Left cardiac atrium (tissue), 4 donors: ENCODE measurements at regions not wholly inside any gene's neighbourhood (a gene's known extent, or its start where the extent isn't known, plus 50 kb on each side); places are given as distances from the start of the nearest gene placed in this dataset.

ENCODE experiments used
- ATAC-seq, 2 donors: fragments of 200-7000 bp; cut with Tn5 transposase; one replicate each; pipeline ENCODE4 v1.9.1; 2020; ENCODE audit warnings: mild to moderate bottlenecking in 2 of 2, moderate library complexity in 2 of 2
- DNase-seq: peaks from one replicate; pipeline ENCODE4 v3.0.0-alpha.2; 2020
- intact Hi-C, 2 donors: fragments of 100-400 bp; cut with DNase I; formaldehyde crosslinking; loops; one replicate each; pipeline versions ENCODE4 v1.14.1 to v1.15.1; 2022 to 2023
- donor health status: DM: no; HTN: yes; CAD: no.
- donor health status: DM: no; HTN: yes; CAD: no; lungs with severe emphysema.
- donor health status: DM: yes; HTN: yes; CAD: no.
- donor health status: Dilated cardiomyopathy.

DNA sequence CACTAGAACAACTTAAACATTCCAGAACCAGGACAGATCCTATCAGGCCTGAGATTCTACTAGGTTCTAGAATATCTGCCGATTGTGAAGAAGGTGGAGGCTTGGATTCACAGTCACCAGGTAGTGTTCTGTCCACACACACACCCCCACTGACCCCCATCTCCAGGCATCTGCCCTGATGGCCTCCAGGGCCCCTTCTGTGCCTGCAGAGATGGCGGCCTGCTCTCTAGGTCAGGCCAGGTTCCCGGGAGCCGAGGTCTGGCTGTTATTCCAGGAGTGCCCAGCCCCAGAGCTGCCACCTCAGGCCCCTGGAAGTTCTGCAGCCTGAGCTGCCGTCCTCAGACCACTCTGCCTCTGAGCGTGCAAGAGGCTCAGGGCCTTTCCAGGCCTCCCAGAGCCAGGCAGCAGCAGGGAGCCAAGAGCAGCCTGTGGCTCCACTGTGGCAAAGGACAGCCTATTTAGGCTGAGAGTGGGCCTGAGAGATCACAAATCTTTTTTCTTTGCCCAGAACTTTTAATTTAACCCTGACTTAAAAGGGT lies 96.2 kb upstream of the ASAP2 start:
- ATAC-seq = no peak
- intact Hi-C loops = no loop called here
- no peak for DNase-seq

GRCh38 chr2:9109871-9110270 lies 96.7 kb upstream of the ASAP2 start:
- no peak for DNase-seq
- no peak for ATAC-seq
- intact Hi-C loops = loop anchor here (10.0 kb wide), 2 partner anchors 105 to 235 kb away; partner anchors contain the start of gene MBOAT2 (in 1 of the 2)

DNA sequence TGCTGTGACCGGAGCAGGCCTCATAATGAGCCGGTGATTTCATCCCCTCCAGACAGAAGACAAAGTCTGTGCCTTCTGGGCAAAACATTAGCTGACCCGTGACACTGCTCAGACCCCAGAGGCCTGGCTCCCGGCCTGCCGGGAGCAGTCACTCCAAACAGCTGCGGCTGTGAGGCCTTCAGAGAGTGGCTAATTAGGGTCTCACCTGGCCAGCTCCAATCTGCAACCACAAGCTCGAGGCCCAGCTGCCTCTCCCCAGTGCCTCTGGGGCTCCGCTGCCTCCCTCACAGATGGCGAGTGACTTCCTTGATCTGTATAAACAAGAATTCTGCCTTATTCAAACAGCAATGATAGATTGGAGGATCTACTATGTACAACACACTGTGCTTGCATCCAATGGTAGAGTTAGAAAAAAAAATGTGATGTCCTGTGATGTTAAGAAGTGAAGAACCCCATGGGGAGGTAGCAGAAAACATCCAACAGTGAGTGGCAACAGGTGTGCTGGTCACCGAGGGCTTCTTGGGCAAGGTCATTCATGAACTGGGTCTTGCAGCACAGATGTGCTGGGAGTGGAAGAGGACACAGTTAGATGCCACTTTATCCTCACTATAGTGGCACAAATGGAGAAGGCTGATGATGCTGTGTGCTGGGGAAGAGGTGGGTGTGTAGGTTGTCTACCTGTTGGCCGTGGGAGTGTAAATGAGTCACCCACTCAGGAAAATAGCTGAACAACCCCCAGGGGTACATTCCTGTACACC lies 98.2 kb upstream of the ASAP2 start:
- intact Hi-C loops = loop anchor here (10.0 kb wide), 2 partner anchors 104 to 234 kb away; partner anchors contain the start of gene MBOAT2 (in 1 of the 2)

GRCh38 chr2:9107168-9108025 lies 99.2 kb upstream of the ASAP2 start:
- no peak for DNase-seq
- intact Hi-C loops = loop anchor here (10.0 kb wide), 2 partner anchors 103 to 233 kb away; partner anchors contain the start of gene MBOAT2 (in 1 of the 2)
- ATAC-seq = no peak

More for the DNA sequence above, 98.2 kb upstream of the ASAP2 start:
- no peak for DNase-seq
- ATAC-seq = no peak

DNA sequence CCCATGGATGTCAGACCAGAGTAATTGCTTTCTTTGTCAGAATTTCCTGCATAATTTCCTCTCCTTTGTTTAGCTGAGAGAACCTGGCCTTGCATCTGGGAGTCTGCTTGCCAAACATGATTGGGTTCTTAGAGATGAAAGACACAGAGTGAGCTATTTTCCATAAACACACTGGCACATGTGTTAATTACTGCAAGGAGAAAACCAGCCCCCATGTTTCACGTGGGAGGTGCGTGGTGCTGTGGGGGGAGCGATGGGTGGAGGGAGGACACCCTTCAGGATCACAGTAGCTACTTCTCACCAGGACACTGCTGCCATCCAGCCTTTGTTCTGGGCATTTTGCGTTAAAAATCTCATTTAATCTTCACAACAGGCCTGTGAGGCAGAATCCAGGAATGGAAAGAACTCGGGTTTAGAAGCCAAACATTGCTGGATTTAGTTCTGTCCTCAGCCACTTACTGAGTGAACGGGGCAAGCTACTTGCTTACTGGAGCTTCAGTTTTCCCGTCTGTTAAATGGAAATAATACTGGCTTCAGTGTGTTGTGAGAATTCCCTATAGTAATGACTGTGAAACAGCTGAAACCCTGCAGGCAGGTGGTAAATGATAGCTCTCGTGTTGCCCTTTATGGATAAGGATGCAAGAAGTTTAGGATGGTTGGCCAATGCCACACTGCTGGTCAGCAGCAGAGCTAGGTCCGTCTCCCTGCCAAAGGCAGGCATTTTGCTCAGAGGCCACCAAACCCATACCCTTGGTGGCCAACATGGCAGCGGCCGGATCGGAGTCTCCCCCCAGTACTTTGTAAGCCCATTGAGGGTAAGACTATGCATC lies 100.1 kb upstream of the ASAP2 start:
- ATAC-seq = peak; percentile 28 to 50
- intact Hi-C loops = loop anchor here (10.0 kb wide), 2 partner anchors 102 to 232 kb away; partner anchors contain the start of gene MBOAT2 (in 1 of the 2)
- DNase-seq = no peak

DNA sequence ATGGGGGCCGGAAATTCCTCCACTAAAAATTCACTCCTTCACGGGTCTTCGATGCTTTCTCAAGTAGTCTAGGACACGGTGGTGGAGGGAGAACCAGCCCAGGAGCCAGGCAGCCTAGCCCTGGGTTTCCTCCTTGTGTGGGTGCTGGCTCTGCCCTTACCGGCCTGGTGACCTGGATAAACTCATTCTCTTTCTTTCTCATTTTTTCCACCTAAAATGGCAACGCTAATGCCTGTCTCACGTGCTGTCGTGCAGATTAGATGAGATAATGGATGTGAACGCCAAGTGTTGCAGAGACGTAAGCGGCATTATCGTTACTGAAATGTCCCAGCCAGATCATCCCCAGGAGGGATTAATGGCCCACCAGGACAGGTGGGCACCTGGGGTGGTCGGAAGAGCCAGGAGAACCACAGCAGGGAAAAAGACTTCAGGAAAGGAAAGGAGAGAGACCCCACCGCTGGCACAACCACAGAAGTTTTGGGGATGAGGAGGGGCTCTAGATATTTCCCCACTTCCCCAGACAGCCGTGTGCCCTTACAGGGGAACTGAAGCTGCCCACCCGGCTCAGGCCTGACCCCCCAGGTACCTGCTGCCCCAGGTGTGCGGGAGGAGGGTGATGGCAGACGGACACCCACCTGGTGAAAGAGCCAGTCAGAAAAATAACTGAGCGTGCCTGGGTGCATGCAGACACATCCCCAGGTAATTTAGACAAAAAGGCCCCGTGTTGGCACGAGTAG lies 100.8 kb upstream of the ASAP2 start:
- intact Hi-C loops = loop anchor here (10.0 kb wide), 2 partner anchors 101 to 231 kb away; partner anchors contain the start of gene MBOAT2 (in 1 of the 2)
- no peak for DNase-seq

DNA sequence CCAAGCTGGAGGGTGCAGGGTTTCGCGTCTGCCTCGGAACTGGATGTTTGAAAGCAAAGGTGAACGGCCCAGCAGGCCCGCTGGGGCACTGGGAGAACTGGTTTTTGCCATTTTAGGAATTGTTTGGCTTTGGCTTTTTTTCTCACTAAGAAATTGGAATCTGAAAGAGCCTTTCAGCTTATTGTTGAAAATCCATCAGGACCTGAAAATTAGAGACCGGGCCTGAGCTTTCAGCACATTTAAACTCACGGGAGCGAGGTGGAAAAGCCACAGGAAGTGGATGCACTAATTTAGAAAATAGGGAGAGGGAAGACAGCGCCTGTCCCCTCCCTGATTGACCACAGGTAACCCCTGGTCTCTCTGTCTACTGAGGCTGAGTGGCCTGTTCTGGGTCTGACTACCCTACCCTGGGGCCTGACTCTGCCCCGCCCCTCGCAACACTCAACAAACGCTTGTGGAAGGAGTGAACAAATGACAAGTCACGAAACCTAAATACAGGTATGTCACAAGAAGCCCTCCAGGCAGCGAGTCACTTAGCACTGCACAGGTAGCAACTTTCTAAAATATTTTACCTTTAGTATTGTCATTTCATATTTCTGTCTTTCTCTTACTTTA lies 100.3 kb upstream of the MBOAT2 start:
- ATAC-seq = no peak
- no peak for DNase-seq
- intact Hi-C loops = loop anchor here (10.0 kb wide), 2 partner anchors 99 to 229 kb away; partner anchors contain the start of gene MBOAT2 (in 1 of the 2)

More for the DNA sequence above, 100.8 kb upstream of the ASAP2 start:
- ATAC-seq = no peak

DNA sequence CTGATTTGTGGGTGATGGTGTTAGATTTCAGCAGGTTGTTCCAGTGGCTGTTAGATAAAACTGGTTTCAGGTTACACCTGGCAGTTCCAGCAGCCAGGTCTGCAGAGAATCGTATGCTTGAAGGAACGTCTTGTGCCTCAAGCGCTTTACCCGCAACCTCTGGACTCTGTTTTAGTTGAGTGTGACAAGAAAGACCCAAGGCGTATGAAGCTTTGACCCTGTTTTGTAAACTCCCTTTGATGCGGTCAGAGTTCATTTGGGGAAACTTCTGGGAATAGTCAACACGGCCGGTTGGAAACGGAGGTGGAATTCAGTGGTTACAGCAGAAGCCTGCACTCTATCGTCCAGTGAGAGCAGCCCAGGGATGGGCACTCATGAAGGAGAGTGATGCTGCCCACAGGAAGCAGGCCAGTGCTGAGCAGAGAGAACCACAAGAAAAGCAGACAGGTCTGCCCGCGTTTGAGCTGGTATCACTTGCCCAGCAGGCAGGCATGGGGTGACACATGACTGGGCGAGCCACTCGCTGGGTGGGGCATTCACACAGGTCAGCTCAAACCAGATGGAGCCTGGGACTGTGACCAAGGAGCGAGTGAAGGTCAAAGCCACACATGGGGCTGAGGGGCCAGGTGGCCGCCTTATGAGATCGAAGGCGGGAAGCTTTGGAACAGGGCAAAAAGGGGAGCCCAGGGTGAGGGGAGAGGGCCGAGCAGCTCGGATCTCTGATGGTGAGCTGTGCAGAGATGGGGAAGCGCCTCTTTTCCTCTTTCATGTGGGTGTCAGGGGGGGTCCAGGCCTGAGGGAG lies 99.6 kb upstream of the MBOAT2 start:
- DNase-seq (no peak), ATAC-seq (no peak)
- intact Hi-C loops = loop anchor here (10.0 kb wide), 2 partner anchors 98 to 228 kb away; partner anchors contain the start of gene MBOAT2 (in 1 of the 2)

- ATAC-seq (no peak), DNase-seq (no peak)
- intact Hi-C loops = loop anchor here (10.0 kb wide), 2 partner anchors 97 to 227 kb away; partner anchors contain the start of gene MBOAT2 (in 1 of the 2)
Measured at GRCh38 chr2:9101763-9102425, 98.4 kb upstream of the MBOAT2 start.

DNA sequence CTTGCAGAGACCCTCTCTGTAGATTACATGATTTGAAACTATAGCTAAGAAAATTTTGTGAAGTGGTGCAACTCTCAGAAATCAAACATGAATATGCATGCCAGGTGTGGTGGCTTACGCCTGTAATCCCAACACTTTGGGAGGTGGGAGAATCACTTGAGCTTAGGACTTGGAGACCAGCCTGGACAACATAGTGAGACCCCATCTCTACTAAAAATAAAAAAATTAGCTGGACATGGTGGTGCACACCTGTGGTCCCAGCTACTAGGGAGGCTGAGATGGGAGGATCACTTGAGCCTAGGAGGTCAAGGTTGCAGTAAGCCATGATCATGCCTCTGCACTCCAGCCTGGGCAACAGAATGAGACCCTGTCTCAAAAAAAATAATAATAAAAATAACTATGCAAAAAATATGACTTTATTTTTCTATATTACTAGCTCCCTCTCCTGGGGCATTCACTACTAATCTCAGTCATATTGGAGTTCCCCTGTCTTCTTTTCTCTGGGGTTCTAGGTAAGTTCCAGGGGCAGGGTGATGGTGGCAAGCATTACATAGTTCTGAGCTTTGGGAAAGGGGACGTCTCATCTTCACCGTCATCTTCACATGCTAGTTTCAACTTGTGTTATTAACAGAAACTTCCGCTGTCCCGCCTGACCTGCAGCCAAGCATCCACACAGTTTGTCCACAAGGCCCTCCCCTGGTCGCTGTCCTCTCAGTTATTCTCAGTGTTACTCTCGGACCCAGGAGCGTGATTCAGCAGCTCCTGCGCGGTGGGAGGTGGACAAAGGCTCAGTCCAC lies 96.8 kb upstream of the MBOAT2 start:
- DNase-seq (no peak), ATAC-seq (no peak)
- intact Hi-C loops = loop anchor here (10.0 kb wide), 2 partner anchors 95 to 225 kb away; partner anchors contain the start of gene MBOAT2 (in 1 of the 2)

GRCh38 chr2:9099341-9099751 lies 95.9 kb upstream of the MBOAT2 start:
- DNase-seq (no peak), ATAC-seq (no peak)
- intact Hi-C loops = no loop called here

GRCh38 chr2:9097892-9098291 lies 94.4 kb upstream of the MBOAT2 start:
- ATAC-seq (no peak), DNase-seq (no peak)
- intact Hi-C loops = no loop called here

GRCh38 chr2:9097239-9097638 lies 93.8 kb upstream of the MBOAT2 start:
- DNase-seq = no peak
- ATAC-seq = peak; percentile 22 to 29
- intact Hi-C loops = no loop called here

GRCh38 chr2:9096761-9097160 lies 93.3 kb upstream of the MBOAT2 start:
- intact Hi-C loops = no loop called here
- ATAC-seq (no peak), DNase-seq (no peak)

DNA sequence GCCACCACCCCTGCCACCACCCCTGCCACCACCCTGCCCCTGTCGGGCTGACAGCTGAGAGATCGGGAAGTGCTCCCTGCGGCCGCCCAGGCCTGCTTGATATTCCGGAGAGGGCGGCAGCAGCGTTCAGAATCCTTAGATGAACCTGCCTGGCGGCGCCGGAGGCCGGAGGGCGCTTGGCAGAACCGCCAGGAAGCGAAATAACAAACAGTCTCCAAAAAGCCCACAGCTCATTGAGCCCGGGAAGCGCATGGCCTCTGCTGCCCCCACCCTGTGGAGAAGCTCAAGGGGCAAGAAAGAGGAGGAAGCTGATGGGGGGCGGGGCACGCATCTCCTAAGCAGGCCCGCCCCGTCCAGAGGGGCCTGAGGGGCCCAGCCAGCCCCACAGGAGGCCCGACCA lies 92.2 kb upstream of the MBOAT2 start:
- DNase-seq (peak; percentile 70), ATAC-seq (peak; percentile 76 to 83)
- intact Hi-C loops = no loop called here
